CD4-positive, CD25-positive, alpha-beta regulatory T cell (primary cell): ENCODE measurements at regions not wholly inside any gene's neighbourhood (a gene's known extent, or its start where the extent isn't known, plus 50 kb on each side); places are given as distances from the start of the nearest gene placed in this dataset.

Source experiments
- ATAC-seq, 2 donors: fragments of 150-1000 bp; cut with Tn5 transposase; one replicate each; pipeline ENCODE4 v1.10.0; 2021; ENCODE audit warnings: low read depth in 2 of 2, moderate number of reproducible peaks in 2 of 2, moderate library complexity in 1 of 2
- DNase-seq, 3 donors: peaks; one replicate each; pipeline versions ENCODE4 v3.0.0 to v3.0.0-alpha.2; 2012 to 2022; ENCODE audit warnings: mixed read lengths in 1 of 3
- H3K27ac ChIP-seq: one replicate; pipeline ENCODE4 v1.7.0; 2013; ENCODE audit warnings: mild to moderate bottlenecking, low read length; ENCODE audit not compliant: insufficient read depth, poor library complexity, severe bottlenecking
- H3K27me3 ChIP-seq: one replicate; pipeline ENCODE4 v1.7.0; 2013; ENCODE audit warnings: low read length; ENCODE audit not compliant: control insufficient read depth, insufficient read depth
- H3K36me3 ChIP-seq: one replicate; pipeline ENCODE4 v1.7.0; 2013; ENCODE audit warnings: mild to moderate bottlenecking, low read length, moderate library complexity; ENCODE audit not compliant: control insufficient read depth, insufficient read depth
- H3K4me1 ChIP-seq: 2 replicates; pipeline ENCODE4 v1.7.0; 2013; ENCODE audit warnings: mild to moderate bottlenecking, low read length; ENCODE audit not compliant: insufficient read depth, control insufficient read depth, poor library complexity, severe bottlenecking
- H3K4me3 ChIP-seq: one replicate; pipeline ENCODE4 v1.7.0; 2013; ENCODE audit warnings: low read depth, mild to moderate bottlenecking, low read length, moderate library complexity
- H3K9me3 ChIP-seq, 2 experiments: 1 replicate in 1 of 2; 2 replicates in 1 of 2; pipeline ENCODE4 v1.7.0; 2013; ENCODE audit warnings: low read length in 2 of 2, mild to moderate bottlenecking in 1 of 2, moderate library complexity in 1 of 2; ENCODE audit not compliant: control insufficient read depth in 2 of 2
- H3K27ac Mint-ChIP-seq, 3 donors: one replicate each; pipeline ENCODE4 v1.8.0; 2020 to 2022; ENCODE audit warnings: mild to moderate bottlenecking in 3 of 3, mixed read lengths in 3 of 3, moderate library complexity in 2 of 3
- H3K27me3 Mint-ChIP-seq: one replicate; pipeline ENCODE4 v1.8.0; 2022; ENCODE audit warnings: mild to moderate bottlenecking, mixed read lengths
- H3K36me3 Mint-ChIP-seq: one replicate; pipeline ENCODE4 v1.8.0; 2020; ENCODE audit warnings: mixed read lengths
- H3K4me1 Mint-ChIP-seq, 4 donors: one replicate each; pipeline ENCODE4 v1.8.0; 2020 to 2022; ENCODE audit warnings: mixed read lengths in 4 of 4, mild to moderate bottlenecking in 1 of 4
- H3K4me3 Mint-ChIP-seq, 4 donors: one replicate each; pipeline ENCODE4 v1.8.0; 2020 to 2022; ENCODE audit warnings: mild to moderate bottlenecking in 4 of 4, mixed read lengths in 4 of 4, moderate library complexity in 3 of 4
- H3K9me3 Mint-ChIP-seq, 7 donors: one replicate each; pipeline ENCODE4 v1.8.0; 2020 to 2022; ENCODE audit warnings: mixed read lengths in 7 of 7, mild to moderate bottlenecking in 3 of 7, moderate library complexity in 2 of 7

GRCh38 chr7:125375942-125376341 lies 446.3 kb upstream of the POT1 start:
- ATAC-seq (no peak), DNase-seq (no peak)
- no peak overlapping the region for H3K4me3 Mint-ChIP-seq
- Histone ChIP-seq H3K27ac (no peak overlapping the region), H3K27me3 (no peaks in the 10 kb centered on the region), H3K36me3 (no peaks in the 10 kb centered on the region), H3K4me1 (no peaks in the 10 kb centered on the region), H3K4me3 (no peak overlapping the region), H3K9me3 (no peaks in the 10 kb centered on the region)
- H3K4me1 Mint-ChIP-seq = no peaks in the 10 kb centered on the region
- H3K9me3 Mint-ChIP-seq = peaks cover 0 to 16% (median 1%) of the 10 kb centered on the region in 7 donors
- no peak overlapping the region for H3K27ac Mint-ChIP-seq
- no peaks in the 10 kb centered on the region for H3K36me3 Mint-ChIP-seq
- H3K27me3 Mint-ChIP-seq = peaks cover 5% of the 10 kb centered on the region

- Mint-ChIP-seq H3K9me3 (peaks cover 0 to 9% (median 0%) of the 10 kb centered on the region in 7 donors), H3K4me3 (no peak overlapping the region), H3K27ac (no peak overlapping the region), H3K27me3 (peaks cover 5% of the 10 kb centered on the region), H3K4me1 (no peaks in the 10 kb centered on the region), H3K36me3 (no peaks in the 10 kb centered on the region)
- Histone ChIP-seq H3K4me3 (no peak overlapping the region), H3K27me3 (no peaks in the 10 kb centered on the region), H3K4me1 (no peaks in the 10 kb centered on the region), H3K27ac (no peak overlapping the region), H3K9me3 (no peaks in the 10 kb centered on the region), H3K36me3 (no peaks in the 10 kb centered on the region)
- ATAC-seq (no peak), DNase-seq (no peak)
Measured at GRCh38 chr7:125370502-125370901, 440.9 kb upstream of the POT1 start.

- Mint-ChIP-seq H3K27ac (no peak overlapping the region), H3K27me3 (peaks cover 5% of the 10 kb centered on the region), H3K4me3 (no peak overlapping the region), H3K36me3 (no peaks in the 10 kb centered on the region), H3K9me3 (peaks cover 0 to 13% (median 5%) of the 10 kb centered on the region in 7 donors), H3K4me1 (no peaks in the 10 kb centered on the region)
- no peak for DNase-seq
- Histone ChIP-seq H3K4me3 (no peak overlapping the region), H3K27ac (no peak overlapping the region), H3K9me3 (no peaks in the 10 kb centered on the region), H3K36me3 (no peaks in the 10 kb centered on the region), H3K27me3 (no peaks in the 10 kb centered on the region), H3K4me1 (no peaks in the 10 kb centered on the region)
- no peak for ATAC-seq
Measured at GRCh38 chr7:125363873-125364272, 434.2 kb upstream of the POT1 start.

GRCh38 chr7:125358551-125359167 lies 429.0 kb upstream of the POT1 start:
- H3K27ac Mint-ChIP-seq = no peak overlapping the region
- H3K27ac ChIP-seq = no peak overlapping the region
- H3K9me3 ChIP-seq = no peaks in the 10 kb centered on the region
- H3K4me1 Mint-ChIP-seq = no peaks in the 10 kb centered on the region
- no peaks in the 10 kb centered on the region for H3K4me1 ChIP-seq
- H3K9me3 Mint-ChIP-seq = peaks cover 0 to 12% (median 3%) of the 10 kb centered on the region in 7 donors
- no peaks in the 10 kb centered on the region for H3K27me3 ChIP-seq
- ATAC-seq (no peak), DNase-seq (no peak)
- H3K27me3 Mint-ChIP-seq = no peaks in the 10 kb centered on the region
- no peaks in the 10 kb centered on the region for H3K36me3 ChIP-seq
- H3K36me3 Mint-ChIP-seq = no peaks in the 10 kb centered on the region
- no peak overlapping the region for H3K4me3 ChIP-seq
- no peak overlapping the region for H3K4me3 Mint-ChIP-seq

- ATAC-seq (no peak), DNase-seq (no peak)
- Histone ChIP-seq H3K4me1 (no peaks in the 10 kb centered on the region), H3K9me3 (no peaks in the 10 kb centered on the region), H3K27ac (no peak overlapping the region), H3K4me3 (no peak overlapping the region), H3K36me3 (no peaks in the 10 kb centered on the region), H3K27me3 (no peaks in the 10 kb centered on the region)
- Mint-ChIP-seq H3K27ac (no peak overlapping the region), H3K9me3 (peaks cover 0 to 12% (median 4%) of the 10 kb centered on the region in 7 donors), H3K27me3 (no peaks in the 10 kb centered on the region), H3K36me3 (no peaks in the 10 kb centered on the region), H3K4me1 (no peaks in the 10 kb centered on the region), H3K4me3 (no peak overlapping the region)
Measured at GRCh38 chr7:125357676-125358455, 428.2 kb upstream of the POT1 start.

- Histone ChIP-seq H3K27ac (no peak overlapping the region), H3K9me3 (no peaks in the 10 kb centered on the region), H3K4me1 (no peaks in the 10 kb centered on the region), H3K27me3 (no peaks in the 10 kb centered on the region), H3K36me3 (no peaks in the 10 kb centered on the region), H3K4me3 (no peak overlapping the region)
- H3K36me3 Mint-ChIP-seq = no peaks in the 10 kb centered on the region
- H3K4me3 Mint-ChIP-seq = no peak overlapping the region
- ATAC-seq = no peak
- no peak for DNase-seq
- H3K9me3 Mint-ChIP-seq = peaks cover 0 to 12% (median 4%) of the 10 kb centered on the region in 7 donors
- no peaks in the 10 kb centered on the region for H3K4me1 Mint-ChIP-seq
- H3K27me3 Mint-ChIP-seq = no peaks in the 10 kb centered on the region
- no peak overlapping the region for H3K27ac Mint-ChIP-seq
Measured at GRCh38 chr7:125355899-125356298, 426.3 kb upstream of the POT1 start.

GRCh38 chr7:125347269-125347668 lies 417.6 kb upstream of the POT1 start:
- no peaks in the 10 kb centered on the region for H3K36me3 Mint-ChIP-seq
- H3K4me3 ChIP-seq = no peak overlapping the region
- H3K9me3 ChIP-seq = peaks cover 0 to 3% of the 10 kb centered on the region in 2 experiments
- H3K4me1 Mint-ChIP-seq = no peaks in the 10 kb centered on the region
- H3K36me3 ChIP-seq = no peaks in the 10 kb centered on the region
- H3K27ac Mint-ChIP-seq = no peak overlapping the region
- H3K9me3 Mint-ChIP-seq = peaks cover 0 to 8% (median 2%) of the 10 kb centered on the region in 7 donors
- no peak for DNase-seq
- no peaks in the 10 kb centered on the region for H3K4me1 ChIP-seq
- no peak overlapping the region for H3K27ac ChIP-seq
- H3K4me3 Mint-ChIP-seq = no peak overlapping the region
- ATAC-seq = no peak
- H3K27me3 ChIP-seq = no peaks in the 10 kb centered on the region
- H3K27me3 Mint-ChIP-seq = no peaks in the 10 kb centered on the region

GRCh38 chr7:125338110-125338509 lies 408.5 kb upstream of the POT1 start:
- ATAC-seq = no peak
- H3K36me3 ChIP-seq = no peaks in the 10 kb centered on the region
- H3K27me3 Mint-ChIP-seq = no peaks in the 10 kb centered on the region
- H3K36me3 Mint-ChIP-seq = no peaks in the 10 kb centered on the region
- no peaks in the 10 kb centered on the region for H3K4me1 Mint-ChIP-seq
- H3K27me3 ChIP-seq = no peaks in the 10 kb centered on the region
- no peak for DNase-seq
- no peaks in the 10 kb centered on the region for H3K9me3 ChIP-seq
- no peak overlapping the region for H3K27ac Mint-ChIP-seq
- H3K4me3 Mint-ChIP-seq = no peak overlapping the region
- H3K9me3 Mint-ChIP-seq = peaks cover 0 to 14% (median 5%) of the 10 kb centered on the region in 7 donors
- no peak overlapping the region for H3K27ac ChIP-seq
- no peak overlapping the region for H3K4me3 ChIP-seq
- no peaks in the 10 kb centered on the region for H3K4me1 ChIP-seq
